ENCODE measurements at regions not wholly inside any gene's neighbourhood (a gene's known extent, or its start where the extent isn't known, plus 50 kb on each side); places are given as distances from the start of the nearest gene placed in this dataset.

DNA sequence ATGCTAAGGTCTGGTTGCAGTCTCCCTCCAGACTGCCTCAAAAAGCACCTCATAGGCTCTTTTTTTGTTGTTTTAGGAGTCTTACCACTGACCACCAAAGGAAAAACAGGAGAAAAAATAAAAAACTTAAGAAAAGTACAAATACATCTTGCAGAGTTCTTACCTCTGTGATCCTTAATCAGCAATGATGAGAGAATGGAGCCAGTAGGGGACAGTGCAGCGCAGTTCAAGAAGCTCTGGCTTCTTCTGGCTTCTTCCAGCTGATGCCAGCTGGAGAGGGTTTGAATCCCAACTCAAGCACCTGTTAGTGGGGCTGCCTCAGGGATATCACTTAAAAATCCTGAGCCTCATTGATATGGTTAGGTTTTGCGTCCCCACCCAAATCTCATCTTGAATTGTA, 223.3 kb upstream of the ISX start:
- TF ChIP-seq, protein P1, sequence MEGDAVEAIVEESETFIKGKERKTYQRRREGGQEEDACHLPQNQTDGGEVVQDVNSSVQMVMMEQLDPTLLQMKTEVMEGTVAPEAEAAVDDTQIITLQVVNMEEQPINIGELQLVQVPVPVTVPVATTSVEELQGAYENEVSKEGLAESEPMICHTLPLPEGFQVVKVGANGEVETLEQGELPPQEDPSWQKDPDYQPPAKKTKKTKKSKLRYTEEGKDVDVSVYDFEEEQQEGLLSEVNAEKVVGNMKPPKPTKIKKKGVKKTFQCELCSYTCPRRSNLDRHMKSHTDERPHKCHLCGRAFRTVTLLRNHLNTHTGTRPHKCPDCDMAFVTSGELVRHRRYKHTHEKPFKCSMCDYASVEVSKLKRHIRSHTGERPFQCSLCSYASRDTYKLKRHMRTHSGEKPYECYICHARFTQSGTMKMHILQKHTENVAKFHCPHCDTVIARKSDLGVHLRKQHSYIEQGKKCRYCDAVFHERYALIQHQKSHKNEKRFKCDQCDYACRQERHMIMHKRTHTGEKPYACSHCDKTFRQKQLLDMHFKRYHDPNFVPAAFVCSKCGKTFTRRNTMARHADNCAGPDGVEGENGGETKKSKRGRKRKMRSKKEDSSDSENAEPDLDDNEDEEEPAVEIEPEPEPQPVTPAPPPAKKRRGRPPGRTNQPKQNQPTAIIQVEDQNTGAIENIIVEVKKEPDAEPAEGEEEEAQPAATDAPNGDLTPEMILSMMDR (conservative IDR thresholded peaks at IDR 0.05; ENCODE audit: low read depth, low read length), result no peak
- TF ChIP-seq EZH2 (IDR thresholded peaks at IDR 0.05; ENCODE audit: borderline replicate concordance, low read depth, low read length, poor library complexity, severe bottlenecking), result no peak

Data from A673 (cell line).